ENCODE measurements at regions not wholly inside any gene's neighbourhood (a gene's known extent, or its start where the extent isn't known, plus 50 kb on each side); places are given as distances from the start of the nearest gene placed in this dataset.

GRCh38 chr13:70206671-70207070 lies 98.4 kb upstream of the KLHL1 start:
- Mint-ChIP-seq H3K4me3 (no peak overlapping the region), H3K36me3 (ENCODE audit: insufficient read depth in 1 of 3, low read depth in 3 of 3) (peaks cover 14 to 36% (median 16%) of the 10 kb centered on the region in 3 experiments)

More at GRCh38 chr13:70206671-70207070, 98.4 kb upstream of the KLHL1 start:
- no peak overlapping the region for H3K14ac ChIP-seq (ENCODE audit: insufficient read depth, low read length)
- H2AK5ac ChIP-seq (ENCODE audit: insufficient read length, low read length): no peak overlapping the region
- H3T11ph ChIP-seq (ENCODE audit: low read length): no peak overlapping the region
- no peak overlapping the region for H3K18ac ChIP-seq (ENCODE audit: insufficient read length, low read depth, low read length)
- no peaks in the 10 kb centered on the region for H3K79me2 ChIP-seq (ENCODE audit: insufficient read depth, low read length)
- no peak overlapping the region for H2BK15ac ChIP-seq (ENCODE audit: low read depth, low read length)
- no peak overlapping the region for H4K8ac ChIP-seq (replicated peaks; ENCODE audit: insufficient read length, low read depth, low read length)
- no peak overlapping the region for H2BK120ac ChIP-seq (ENCODE audit: low read depth, low read length, poor library complexity, severe bottlenecking)
- no peak overlapping the region for H2BK12ac ChIP-seq (ENCODE audit: insufficient read length, low read depth, low read length)
- H3K9me3 ChIP-seq (ENCODE audit: control insufficient read depth, low read depth, low read length): peaks cover 6% of the 10 kb centered on the region
- H4K5ac ChIP-seq (ENCODE audit: insufficient read length, low read depth, low read length): no peak overlapping the region
- no peaks in the 10 kb centered on the region; the same call in 1 of the 2 replicates for H3K27me3 Mint-ChIP-seq (ENCODE audit: low read depth)
- no peaks in the 10 kb centered on the region for H4K20me1 ChIP-seq (ENCODE audit: control insufficient read depth, insufficient read depth, insufficient read length)
- H2AFZ ChIP-seq (ENCODE audit: low read length): no peak overlapping the region
- H3K23ac ChIP-seq (ENCODE audit: insufficient read length, low read depth, low read length): no peak overlapping the region
- no peaks in the 10 kb centered on the region for H3K27me3 ChIP-seq (ENCODE audit: insufficient read depth, low read length)
- no peak overlapping the region for H3K4me2 ChIP-seq (ENCODE audit: insufficient read depth, insufficient read length, low read length)
- no peak for DNase-seq
- no peak overlapping the region for H3K27ac Mint-ChIP-seq
- H3K9ac ChIP-seq (ENCODE audit: extremely low read depth, insufficient read length, low read length): no peak overlapping the region
- no peak overlapping the region for H4K91ac ChIP-seq (ENCODE audit: insufficient read length, low read depth, low read length)
- TF ChIP-seq CTCF (conservative IDR thresholded peaks at IDR 0.05): no peak
- H3K4ac ChIP-seq (ENCODE audit: low read depth, low read length): no peak overlapping the region
- H3K9me3 Mint-ChIP-seq: peaks cover 42 to 43% of the 10 kb centered on the region in 2 experiments
- no peaks in the 10 kb centered on the region for H3K23me2 ChIP-seq (ENCODE audit: insufficient read length, low read depth, low read length, poor library complexity, severe bottlenecking)
- H3K56ac ChIP-seq (ENCODE audit: insufficient read length, low read depth, low read length): no peak overlapping the region
- H2BK5ac ChIP-seq (ENCODE audit: insufficient read length, low read length): no peak overlapping the region
- H3K4me1 ChIP-seq (ENCODE audit: insufficient read depth, low read length): no peaks in the 10 kb centered on the region
- no peaks in the 10 kb centered on the region for H3K79me1 ChIP-seq (ENCODE audit: insufficient read depth, low read depth, low read length, poor library complexity, severe bottlenecking)
- H3K4me1 Mint-ChIP-seq: no peaks in the 10 kb centered on the region
- H2BK20ac ChIP-seq (ENCODE audit: low read depth, low read length, poor library complexity, severe bottlenecking): no peak overlapping the region
- no peak overlapping the region for H3K27ac ChIP-seq (ENCODE audit: insufficient read length, low read depth, low read length)
